Prostate gland (tissue), 2 donors: ENCODE measurements at regions not wholly inside any gene's neighbourhood (a gene's known extent, or its start where the extent isn't known, plus 50 kb on each side); places are given as distances from the start of the nearest gene placed in this dataset.

Experiments used
- CTCF ChIP-seq, 4 experiments: fragments of 200-600 bp in 2 of 4; fragments of 450-650 bp in 2 of 4; sonication (generic) in 2 of 4; IDR thresholded peaks; 1 replicate in 3 of 4; 2 replicates in 1 of 4; pipeline ENCODE4 v1.5.1; 2016 to 2019; ENCODE audit warnings: antibody characterized with exemption in 4 of 4, mild to moderate bottlenecking in 2 of 4, moderate library complexity in 2 of 4
- POLR2A ChIP-seq: fragments of 450-650 bp; IDR thresholded peaks from one replicate; pipeline ENCODE4 v1.6.1; 2016; ENCODE audit warnings: antibody characterized with exemption, mild to moderate bottlenecking
- POLR2AphosphoS5 ChIP-seq: sonication (generic); formaldehyde crosslinking; IDR thresholded peaks from one replicate; pipeline ENCODE4 v1.6.1; 2017; ENCODE audit warnings: antibody characterized with exemption

DNA sequence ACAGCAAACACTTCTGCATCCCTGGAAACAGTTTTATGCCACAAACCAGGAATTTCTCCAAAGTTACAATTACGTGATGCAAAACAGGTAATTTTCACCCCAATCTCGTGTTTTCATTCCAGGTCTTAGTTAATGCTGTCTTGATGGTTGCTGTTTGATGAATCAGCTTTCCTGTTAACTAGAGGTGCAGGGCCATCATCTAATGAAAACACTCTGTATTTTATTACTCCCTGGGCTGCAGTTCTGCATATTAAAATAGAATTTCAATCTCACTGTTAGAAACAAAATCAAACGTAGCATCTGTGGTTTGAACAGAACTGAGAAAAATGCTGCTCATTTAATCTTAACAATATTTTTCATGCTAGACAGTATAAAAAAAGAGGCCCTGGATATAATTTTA lies 129.4 kb downstream of the TUSC1 start:
- TF ChIP-seq CTCF (IDR thresholded peaks at IDR 0.05) (no peak), POLR2AphosphoS5 (no peak), POLR2A (no peak)
